ENCODE measurements at regions not wholly inside any gene's neighbourhood (a gene's known extent, or its start where the extent isn't known, plus 50 kb on each side); places are given as distances from the start of the nearest gene placed in this dataset.

DNA sequence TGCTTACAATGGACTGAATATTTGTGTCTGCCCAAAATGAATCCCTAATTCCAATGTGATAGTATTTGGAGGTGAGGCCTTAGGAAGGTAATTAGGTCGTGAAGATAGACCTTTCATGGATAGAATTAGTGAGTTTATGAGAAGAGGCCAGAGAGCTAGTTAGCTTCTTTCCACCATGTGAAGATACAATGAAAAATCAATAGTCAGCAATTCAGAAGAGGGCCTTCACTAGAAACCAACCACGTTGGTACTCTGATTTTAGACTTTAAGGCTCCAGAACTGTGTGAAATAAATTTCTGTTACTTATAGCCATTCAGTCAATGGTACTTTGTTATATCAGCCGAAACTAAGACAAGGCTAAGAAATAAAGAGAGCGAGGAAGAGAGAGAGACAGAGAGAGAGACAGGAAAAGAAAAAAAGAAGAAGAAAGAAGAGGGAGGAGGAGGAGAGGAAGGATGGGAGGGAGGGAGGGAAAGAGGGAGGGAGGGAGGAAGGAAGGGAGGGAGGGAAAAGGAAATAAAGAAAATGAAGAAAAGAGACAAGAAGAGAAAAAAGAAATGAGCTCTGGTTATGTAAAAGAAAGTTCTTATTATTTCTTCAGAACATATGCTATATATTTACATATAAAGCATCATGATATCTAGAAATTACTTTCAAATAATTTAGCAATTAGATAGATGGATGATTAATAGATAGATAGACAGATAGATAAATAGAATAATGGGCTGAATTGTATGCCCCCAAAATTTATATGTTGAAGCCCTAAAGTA lies 1725.3 kb downstream of the EFNA5 start:
- no peaks in the 10 kb centered on the region for H3K27me3 ChIP-seq (ENCODE audit: control insufficient read depth, insufficient read depth, low read length)
- H3K36me3 ChIP-seq (ENCODE audit: control insufficient read depth, insufficient read depth, low read length), result no peaks in the 10 kb centered on the region
- no peak overlapping the region for H3K4me3 ChIP-seq (ENCODE audit: low read depth, low read length)
- FAIRE-seq, result no peak
- no peak for DNase-seq (ENCODE audit: low read depth)
- TF ChIP-seq CTCF (IDR thresholded peaks at IDR 0.05; ENCODE audit: insufficient read depth, low read length, severe bottlenecking), result no peak

GRCh38 chr5:105940181-105940580 lies 1730.6 kb downstream of the EFNA5 start:
- FAIRE-seq (no peak), DNase-seq (ENCODE audit: low read depth) (no peak)
- TF ChIP-seq CTCF (IDR thresholded peaks at IDR 0.05; ENCODE audit: insufficient read depth, low read length, severe bottlenecking), result no peak
- no peak overlapping the region for H3K4me3 ChIP-seq (ENCODE audit: low read depth, low read length)
- no peaks in the 10 kb centered on the region for H3K36me3 ChIP-seq (ENCODE audit: control insufficient read depth, insufficient read depth, low read length)
- no peaks in the 10 kb centered on the region for H3K27me3 ChIP-seq (ENCODE audit: control insufficient read depth, insufficient read depth, low read length)

- TF ChIP-seq CTCF (IDR thresholded peaks at IDR 0.05; ENCODE audit: insufficient read depth, low read length, severe bottlenecking), result no peak
- H3K36me3 ChIP-seq (ENCODE audit: control insufficient read depth, insufficient read depth, low read length), result no peaks in the 10 kb centered on the region
- FAIRE-seq, result no peak
- H3K4me3 ChIP-seq (ENCODE audit: low read depth, low read length), result no peak overlapping the region
- no peak for DNase-seq (ENCODE audit: low read depth)
- no peaks in the 10 kb centered on the region for H3K27me3 ChIP-seq (ENCODE audit: control insufficient read depth, insufficient read depth, low read length)
These were observed 1736.6 kb downstream of the EFNA5 start for GRCh38 chr5:105934171-105934570.

- FAIRE-seq, result no peak
- H3K27me3 ChIP-seq (ENCODE audit: control insufficient read depth, insufficient read depth, low read length), result no peaks in the 10 kb centered on the region
- no peak for DNase-seq (ENCODE audit: low read depth)
- TF ChIP-seq CTCF (IDR thresholded peaks at IDR 0.05; ENCODE audit: insufficient read depth, low read length, severe bottlenecking), result no peak
- no peak overlapping the region for H3K4me3 ChIP-seq (ENCODE audit: low read depth, low read length)
- no peaks in the 10 kb centered on the region for H3K36me3 ChIP-seq (ENCODE audit: control insufficient read depth, insufficient read depth, low read length)
These were observed 1738.8 kb downstream of the EFNA5 start for GRCh38 chr5:105931881-105932421.

DNA sequence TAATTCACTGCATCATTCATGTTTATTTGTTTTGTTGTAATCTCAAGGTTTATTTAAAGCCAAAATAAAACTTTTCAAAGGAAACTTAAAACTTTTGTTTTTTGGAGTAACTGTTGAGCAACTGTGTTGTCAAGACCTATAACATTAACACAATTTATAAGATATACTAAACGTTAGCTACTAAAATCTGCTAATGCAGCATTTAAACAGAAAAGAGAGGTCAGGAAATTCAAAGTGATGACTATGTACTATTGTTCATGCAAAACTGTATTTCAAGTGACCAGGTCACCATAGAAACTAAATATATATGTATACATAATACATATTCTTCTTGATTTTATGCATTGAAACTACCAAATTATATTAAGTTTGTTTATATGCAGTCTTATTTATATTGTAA lies 1740.9 kb downstream of the EFNA5 start:
- TF ChIP-seq CTCF (IDR thresholded peaks at IDR 0.05; ENCODE audit: insufficient read depth, low read length, severe bottlenecking), result no peak
- H3K27me3 ChIP-seq (ENCODE audit: control insufficient read depth, insufficient read depth, low read length), result no peaks in the 10 kb centered on the region
- DNase-seq (ENCODE audit: low read depth) (no peak), FAIRE-seq (no peak)
- H3K36me3 ChIP-seq (ENCODE audit: control insufficient read depth, insufficient read depth, low read length), result no peaks in the 10 kb centered on the region
- H3K4me3 ChIP-seq (ENCODE audit: low read depth, low read length), result no peak overlapping the region

GRCh38 chr5:105924366-105924765 lies 1746.4 kb downstream of the EFNA5 start:
- no peaks in the 10 kb centered on the region for H3K27me3 ChIP-seq (ENCODE audit: control insufficient read depth, insufficient read depth, low read length)
- FAIRE-seq, result no peak
- no peak for TF ChIP-seq CTCF (IDR thresholded peaks at IDR 0.05; ENCODE audit: insufficient read depth, low read length, severe bottlenecking)
- DNase-seq (ENCODE audit: low read depth), result peak; percentile 51
- no peak overlapping the region for H3K4me3 ChIP-seq (ENCODE audit: low read depth, low read length)
- no peaks in the 10 kb centered on the region for H3K36me3 ChIP-seq (ENCODE audit: control insufficient read depth, insufficient read depth, low read length)
